Fibroblast of upper back skin (primary cell): ENCODE measurements at regions not wholly inside any gene's neighbourhood (a gene's known extent, or its start where the extent isn't known, plus 50 kb on each side); places are given as distances from the start of the nearest gene placed in this dataset.
"Not testable (repeated sequence)": the region's sequence is repeated elsewhere in the genome, so short reads cannot be mapped to it uniquely, and the experiment has no call there.

Experiments used
- DNase-seq: peaks from one replicate; pipeline ENCODE4 v3.0.0-alpha.2; 2013

- DNase-seq, result no peak
Measured at GRCh38 chr10:65219444-65219843, 1698.2 kb downstream of the REEP3 start.

- DNase-seq, result no peak
Measured at GRCh38 chr10:65231148-65231547, 1694.7 kb upstream of the LRRTM3 start.

GRCh38 chr10:65234261-65234660 lies 1691.6 kb upstream of the LRRTM3 start:
- no peak for DNase-seq

GRCh38 chr10:65235266-65235665 lies 1690.6 kb upstream of the LRRTM3 start:
- no peak for DNase-seq

GRCh38 chr10:65235846-65236245 lies 1690.0 kb upstream of the LRRTM3 start:
- no peak for DNase-seq

- no peak for DNase-seq
Measured at GRCh38 chr10:65265451-65265954, 1660.3 kb upstream of the LRRTM3 start.

GRCh38 chr10:65269551-65269950 lies 1656.3 kb upstream of the LRRTM3 start:
- not testable (repeated sequence) for DNase-seq

- no peak for DNase-seq
Measured at GRCh38 chr10:65270969-65271368, 1654.9 kb upstream of the LRRTM3 start.

- DNase-seq, result no peak
Measured at GRCh38 chr10:65273115-65273514, 1652.7 kb upstream of the LRRTM3 start.

- peak; percentile 2 for DNase-seq
Measured at GRCh38 chr10:65275296-65275695, 1650.5 kb upstream of the LRRTM3 start.

- DNase-seq, result no peak
Measured at GRCh38 chr10:65284495-65285041, 1641.3 kb upstream of the LRRTM3 start.

- not testable (repeated sequence) for DNase-seq
Measured at GRCh38 chr10:65285726-65286125, 1640.1 kb upstream of the LRRTM3 start.

GRCh38 chr10:65291286-65291685 lies 1634.5 kb upstream of the LRRTM3 start:
- no peak for DNase-seq

GRCh38 chr10:65292551-65292950 lies 1633.3 kb upstream of the LRRTM3 start:
- no peak for DNase-seq

- peak; percentile 66 for DNase-seq
Measured at GRCh38 chr10:65294329-65294728, 1631.5 kb upstream of the LRRTM3 start.

GRCh38 chr10:65301181-65301580 lies 1624.7 kb upstream of the LRRTM3 start:
- no peak for DNase-seq

GRCh38 chr10:65306201-65306600 lies 1619.6 kb upstream of the LRRTM3 start:
- DNase-seq, result no peak

- DNase-seq, result peak; percentile 55
Measured at GRCh38 chr10:65312876-65313275, 1613.0 kb upstream of the LRRTM3 start.

- peak; percentile 82 for DNase-seq
Measured at GRCh38 chr10:65313406-65313805, 1612.4 kb upstream of the LRRTM3 start.

GRCh38 chr10:65314253-65314652 lies 1611.6 kb upstream of the LRRTM3 start:
- no peak for DNase-seq

GRCh38 chr10:65319493-65319892 lies 1606.3 kb upstream of the LRRTM3 start:
- no peak for DNase-seq

GRCh38 chr10:65320236-65321026 lies 1605.4 kb upstream of the LRRTM3 start:
- no peak for DNase-seq

- no peak for DNase-seq
Measured at GRCh38 chr10:65323802-65324201, 1602.0 kb upstream of the LRRTM3 start.

- DNase-seq, result no peak
Measured at GRCh38 chr10:65325913-65326312, 1599.9 kb upstream of the LRRTM3 start.

- no peak for DNase-seq
Measured at GRCh38 chr10:65328486-65328885, 1597.3 kb upstream of the LRRTM3 start.
